HEK293T (cell line): ENCODE measurements at regions not wholly inside any gene's neighbourhood (a gene's known extent, or its start where the extent isn't known, plus 50 kb on each side); places are given as distances from the start of the nearest gene placed in this dataset.

Source experiments
- FOXK2 ChIP-seq: fragments of 450-650 bp; IDR thresholded peaks from 2 replicates; pipeline ENCODE4 v1.6.1; 2016; ENCODE audit warnings: mild to moderate bottlenecking
- FOXM1 ChIP-seq: fragments of 450-650 bp; IDR thresholded peaks from 2 replicates; pipeline ENCODE4 v1.6.1; 2017; ENCODE audit warnings: mild to moderate bottlenecking, borderline replicate concordance
- NFRKB ChIP-seq: fragments of 450-650 bp; IDR thresholded peaks from 2 replicates; pipeline ENCODE4 v1.6.1; 2016; ENCODE audit warnings: mild to moderate bottlenecking, moderate library complexity
- SP1 ChIP-seq: fragments of 450-650 bp; IDR thresholded peaks from 2 replicates; pipeline ENCODE4 v1.6.1; 2017
- TARDBP ChIP-seq: fragments of 450-650 bp; IDR thresholded peaks from 2 replicates; pipeline ENCODE4 v1.6.1; 2016

DNA sequence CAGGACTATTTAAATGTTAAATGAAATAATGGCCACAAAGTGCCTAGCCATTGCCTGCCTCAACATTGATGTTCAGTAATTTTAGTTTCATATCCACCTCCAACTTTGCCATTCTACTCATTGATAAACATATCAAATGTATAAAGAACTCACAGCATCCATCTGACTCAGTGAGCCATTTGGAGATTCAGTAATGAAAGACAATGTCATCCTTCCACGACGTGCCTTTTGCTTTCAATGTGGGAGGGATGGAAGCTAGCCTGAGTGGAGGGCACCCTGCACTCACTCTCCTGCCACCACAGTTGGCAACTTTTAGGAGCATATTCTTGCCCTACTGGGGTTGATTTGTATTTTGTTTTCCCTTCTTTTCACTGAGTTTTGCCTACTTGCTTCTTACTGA lies 151.5 kb downstream of the GLUL start:
- TF ChIP-seq SP1 (no peak), FOXK2 (no peak), TARDBP (no peak), NFRKB (no peak), FOXM1 (no peak)
